Omental fat pad (tissue), 3 donors: ENCODE measurements at regions not wholly inside any gene's neighbourhood (a gene's known extent, or its start where the extent isn't known, plus 50 kb on each side); places are given as distances from the start of the nearest gene placed in this dataset.

Source experiments
- ATAC-seq: fragments of 150-250 bp; one replicate; pipeline ENCODE4 v1.9.1; 2016; ENCODE audit warnings: mild to moderate bottlenecking, moderate library complexity; ENCODE audit not compliant: low FRiP score
- DNase-seq: peaks from one replicate; pipeline ENCODE4 v3.0.0-alpha.2; 2019; ENCODE audit warnings: low spot score
- TF ChIP-seq, protein P1 (sequence below), 3 donors: fragments of 450-650 bp; IDR thresholded peaks; one replicate each; pipeline ENCODE4 v1.5.1; 2016 to 2017; ENCODE audit warnings: antibody characterized with exemption in 3 of 3, mild to moderate bottlenecking in 3 of 3, moderate library complexity in 2 of 3

DNA sequence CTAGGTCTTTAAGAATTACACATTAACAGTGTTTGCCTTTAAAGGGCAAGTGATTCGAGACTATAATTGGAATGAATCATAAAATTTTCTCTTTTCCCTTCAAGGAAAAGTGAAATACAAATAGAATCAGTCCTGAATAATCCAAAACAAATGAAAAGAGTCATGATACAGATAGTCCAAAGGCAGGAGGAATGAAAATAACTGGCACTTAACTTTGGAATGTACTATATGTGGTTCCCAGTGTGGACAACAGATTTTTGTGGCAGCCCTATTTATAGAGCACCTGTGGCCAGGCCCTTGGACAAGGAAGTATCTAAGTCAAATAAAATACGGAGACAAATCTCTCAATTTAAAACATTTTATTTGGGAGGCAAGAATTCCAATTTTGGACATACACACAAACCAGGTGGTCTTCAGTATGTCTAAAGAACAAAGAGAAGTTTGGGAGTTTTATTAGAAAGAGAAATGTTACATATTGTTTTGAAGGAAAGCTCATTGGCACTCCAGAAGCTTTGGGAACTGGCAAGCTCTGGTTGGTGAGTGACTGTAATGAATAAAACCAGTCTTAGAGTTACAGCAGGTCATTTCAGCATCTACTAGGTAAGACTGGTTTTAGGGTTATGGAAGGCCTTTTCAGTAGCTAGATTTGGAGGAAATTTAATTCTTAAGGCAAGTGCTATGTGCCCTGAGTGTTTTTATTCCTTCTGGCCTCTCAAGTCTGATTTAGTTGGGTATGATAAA, 116.0 kb upstream of the PAM start:
- ATAC-seq (no peak), DNase-seq (no peak)
- TF ChIP-seq, protein P1, sequence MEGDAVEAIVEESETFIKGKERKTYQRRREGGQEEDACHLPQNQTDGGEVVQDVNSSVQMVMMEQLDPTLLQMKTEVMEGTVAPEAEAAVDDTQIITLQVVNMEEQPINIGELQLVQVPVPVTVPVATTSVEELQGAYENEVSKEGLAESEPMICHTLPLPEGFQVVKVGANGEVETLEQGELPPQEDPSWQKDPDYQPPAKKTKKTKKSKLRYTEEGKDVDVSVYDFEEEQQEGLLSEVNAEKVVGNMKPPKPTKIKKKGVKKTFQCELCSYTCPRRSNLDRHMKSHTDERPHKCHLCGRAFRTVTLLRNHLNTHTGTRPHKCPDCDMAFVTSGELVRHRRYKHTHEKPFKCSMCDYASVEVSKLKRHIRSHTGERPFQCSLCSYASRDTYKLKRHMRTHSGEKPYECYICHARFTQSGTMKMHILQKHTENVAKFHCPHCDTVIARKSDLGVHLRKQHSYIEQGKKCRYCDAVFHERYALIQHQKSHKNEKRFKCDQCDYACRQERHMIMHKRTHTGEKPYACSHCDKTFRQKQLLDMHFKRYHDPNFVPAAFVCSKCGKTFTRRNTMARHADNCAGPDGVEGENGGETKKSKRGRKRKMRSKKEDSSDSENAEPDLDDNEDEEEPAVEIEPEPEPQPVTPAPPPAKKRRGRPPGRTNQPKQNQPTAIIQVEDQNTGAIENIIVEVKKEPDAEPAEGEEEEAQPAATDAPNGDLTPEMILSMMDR (IDR thresholded peaks at IDR 0.05) = no peak

DNA sequence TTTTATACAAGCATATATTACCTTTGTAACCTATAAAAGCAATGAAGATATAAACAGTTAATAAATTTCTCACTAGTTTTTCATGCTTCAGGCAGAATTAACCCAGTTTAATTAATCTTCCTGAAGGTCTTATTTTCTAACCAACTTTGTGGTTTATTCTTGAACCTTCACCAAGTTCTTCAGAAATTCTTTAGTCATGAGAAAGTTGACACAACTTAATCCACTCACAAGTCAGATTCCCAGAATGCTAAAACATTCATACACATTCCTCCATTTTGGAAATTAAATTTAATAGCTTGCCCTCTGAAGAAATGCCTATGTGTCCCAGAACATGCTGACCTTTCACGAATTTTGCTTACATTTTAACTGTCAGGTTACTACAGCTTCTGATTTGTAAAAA, 105.4 kb upstream of the PAM start:
- TF ChIP-seq, protein P1 (IDR thresholded peaks at IDR 0.05) = no peak
- ATAC-seq = no peak
- no peak for DNase-seq

DNA sequence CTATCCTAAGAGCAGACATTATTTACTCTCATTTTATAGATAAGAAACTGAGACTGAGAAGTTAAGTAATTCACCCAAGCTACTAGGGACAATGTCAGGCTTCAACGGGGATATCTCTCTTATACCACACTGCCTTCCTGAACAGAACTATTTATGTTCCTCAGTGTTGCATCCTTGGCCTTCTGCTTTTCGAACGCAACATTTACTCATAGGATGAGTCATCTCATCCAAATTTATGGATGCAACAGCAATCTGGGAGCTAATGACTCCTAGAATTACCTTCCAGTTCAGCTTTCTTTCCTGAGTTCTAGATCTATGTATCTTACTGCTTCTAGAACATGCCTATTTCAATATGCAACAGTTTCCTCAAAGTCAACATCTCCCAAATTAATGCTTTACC, 103.6 kb upstream of the PAM start:
- TF ChIP-seq, protein P1 (IDR thresholded peaks at IDR 0.05) = no peak
- ATAC-seq = no peak
- no peak for DNase-seq

DNA sequence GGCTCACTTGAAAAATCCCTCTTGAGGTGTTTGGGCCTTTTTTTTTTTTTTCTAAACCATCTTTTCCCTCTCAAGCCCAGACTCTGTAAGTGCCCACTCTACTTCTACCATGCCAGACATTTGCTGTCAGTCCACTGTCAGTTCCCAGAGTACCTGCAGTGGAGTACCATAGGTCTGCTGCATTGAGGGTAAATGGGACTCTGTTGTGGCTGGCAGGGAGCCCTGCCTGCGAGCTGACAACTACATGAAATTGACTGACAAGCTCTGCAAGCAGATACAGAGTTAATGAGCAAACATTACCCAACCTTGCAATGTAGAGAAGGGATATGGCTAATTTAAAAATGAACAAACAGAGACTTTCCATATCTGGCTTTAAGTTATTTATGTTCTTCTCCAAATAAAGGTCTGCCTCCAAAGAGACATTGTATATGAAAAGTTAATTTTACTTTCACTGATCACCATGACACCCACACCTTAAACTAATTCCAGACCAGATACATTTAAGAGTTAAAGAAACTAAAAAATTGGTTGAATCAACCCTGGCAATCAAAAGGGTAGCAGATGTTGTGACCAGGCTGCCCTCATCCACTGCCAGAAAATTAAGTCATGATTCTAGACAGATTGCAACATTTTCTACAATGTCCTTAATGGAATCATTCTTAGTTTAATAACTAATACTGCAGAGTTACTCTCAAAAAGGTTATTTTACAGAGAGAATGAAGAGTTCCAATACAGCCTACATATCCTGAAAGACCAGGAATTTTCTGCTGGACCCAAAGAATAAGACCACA, 100.4 kb upstream of the PAM start:
- ATAC-seq (no peak), DNase-seq (no peak)
- TF ChIP-seq, protein P1 (IDR thresholded peaks at IDR 0.05) = no peak

DNA sequence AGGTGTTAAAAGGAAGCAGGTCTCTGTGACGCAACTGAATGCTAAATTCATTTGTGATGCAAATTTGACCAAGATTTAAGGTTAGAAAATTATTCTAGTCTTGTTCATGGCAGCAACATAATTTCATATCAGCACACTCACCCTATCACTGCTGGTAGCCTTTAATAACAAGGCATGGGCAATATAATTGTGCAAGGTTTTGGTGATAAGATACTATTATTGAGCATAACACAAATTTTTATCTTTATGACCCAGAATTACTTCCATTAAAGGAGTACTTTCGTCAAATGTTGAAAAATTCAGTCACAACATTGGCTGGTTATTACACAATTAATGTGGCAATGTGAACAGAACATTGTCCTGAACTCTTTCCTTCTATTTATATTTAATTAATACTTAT, 96.0 kb upstream of the PAM start:
- TF ChIP-seq, protein P1 (IDR thresholded peaks at IDR 0.05) = no peak
- no peak for DNase-seq
- no peak for ATAC-seq

DNA sequence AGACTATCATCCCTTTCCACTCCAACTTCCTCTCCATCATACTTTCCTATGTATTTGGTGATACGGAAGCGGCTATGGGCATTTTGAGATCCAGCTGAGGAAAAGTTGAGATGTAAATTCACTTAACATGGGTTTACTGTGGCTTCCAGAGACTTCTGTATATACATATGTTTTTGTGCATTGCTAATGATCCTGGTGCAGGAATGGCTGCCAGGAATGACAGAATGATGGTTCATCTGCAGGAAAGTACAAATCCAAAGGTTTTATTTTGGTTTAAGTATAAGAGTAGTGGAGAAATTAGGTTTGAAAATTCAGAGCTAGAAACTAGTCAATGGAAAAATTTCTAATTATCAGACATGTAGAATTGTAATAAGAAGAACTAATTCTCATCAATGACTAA, 95.0 kb upstream of the PAM start:
- DNase-seq (no peak), ATAC-seq (no peak)
- TF ChIP-seq, protein P1 (IDR thresholded peaks at IDR 0.05) = no peak
